Epithelial cell of esophagus (primary cell): ENCODE measurements at regions not wholly inside any gene's neighbourhood (a gene's known extent, or its start where the extent isn't known, plus 50 kb on each side); places are given as distances from the start of the nearest gene placed in this dataset.

ENCODE experiments used
- DNase-seq: peaks from one replicate; pipeline ENCODE4 v3.0.0; 2010; ENCODE audit warnings: low read depth
- H3K4me3 ChIP-seq: 2 replicates; pipeline ENCODE4 v1.5.1; 2011; ENCODE audit warnings: mild to moderate bottlenecking, low read length, control low read depth
- TF ChIP-seq, protein P1 (sequence below): IDR thresholded peaks from 2 replicates; pipeline ENCODE4 v1.5.1; 2011; ENCODE audit warnings: low read depth, mild to moderate bottlenecking, low read length, control low read depth, inconsistent platforms; ENCODE audit not compliant: insufficient read depth; ENCODE audit errors: missing control alignments

DNA sequence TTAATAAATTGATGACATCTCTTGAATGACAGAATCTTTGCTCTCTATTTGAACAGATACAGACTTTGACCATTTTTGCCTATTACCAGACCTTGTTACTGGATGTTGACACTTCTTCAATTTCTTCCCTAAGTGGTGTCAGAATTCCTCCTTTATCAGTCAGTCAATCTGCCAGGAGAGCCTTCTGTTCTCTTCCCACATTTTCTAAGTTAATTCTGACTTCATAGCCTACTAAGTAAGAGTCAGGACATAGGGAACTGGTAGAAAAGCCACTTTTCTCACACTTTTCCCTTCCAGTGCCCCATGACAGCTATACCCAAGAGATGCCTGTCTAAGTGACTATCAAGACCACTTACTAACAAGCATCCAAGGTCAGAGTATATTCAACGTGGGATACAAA, 1187.5 kb upstream of the NXPH2 start:
- DNase-seq = no peak
- TF ChIP-seq, protein P1, sequence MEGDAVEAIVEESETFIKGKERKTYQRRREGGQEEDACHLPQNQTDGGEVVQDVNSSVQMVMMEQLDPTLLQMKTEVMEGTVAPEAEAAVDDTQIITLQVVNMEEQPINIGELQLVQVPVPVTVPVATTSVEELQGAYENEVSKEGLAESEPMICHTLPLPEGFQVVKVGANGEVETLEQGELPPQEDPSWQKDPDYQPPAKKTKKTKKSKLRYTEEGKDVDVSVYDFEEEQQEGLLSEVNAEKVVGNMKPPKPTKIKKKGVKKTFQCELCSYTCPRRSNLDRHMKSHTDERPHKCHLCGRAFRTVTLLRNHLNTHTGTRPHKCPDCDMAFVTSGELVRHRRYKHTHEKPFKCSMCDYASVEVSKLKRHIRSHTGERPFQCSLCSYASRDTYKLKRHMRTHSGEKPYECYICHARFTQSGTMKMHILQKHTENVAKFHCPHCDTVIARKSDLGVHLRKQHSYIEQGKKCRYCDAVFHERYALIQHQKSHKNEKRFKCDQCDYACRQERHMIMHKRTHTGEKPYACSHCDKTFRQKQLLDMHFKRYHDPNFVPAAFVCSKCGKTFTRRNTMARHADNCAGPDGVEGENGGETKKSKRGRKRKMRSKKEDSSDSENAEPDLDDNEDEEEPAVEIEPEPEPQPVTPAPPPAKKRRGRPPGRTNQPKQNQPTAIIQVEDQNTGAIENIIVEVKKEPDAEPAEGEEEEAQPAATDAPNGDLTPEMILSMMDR = no peak
- no peak overlapping the region for H3K4me3 ChIP-seq

DNA sequence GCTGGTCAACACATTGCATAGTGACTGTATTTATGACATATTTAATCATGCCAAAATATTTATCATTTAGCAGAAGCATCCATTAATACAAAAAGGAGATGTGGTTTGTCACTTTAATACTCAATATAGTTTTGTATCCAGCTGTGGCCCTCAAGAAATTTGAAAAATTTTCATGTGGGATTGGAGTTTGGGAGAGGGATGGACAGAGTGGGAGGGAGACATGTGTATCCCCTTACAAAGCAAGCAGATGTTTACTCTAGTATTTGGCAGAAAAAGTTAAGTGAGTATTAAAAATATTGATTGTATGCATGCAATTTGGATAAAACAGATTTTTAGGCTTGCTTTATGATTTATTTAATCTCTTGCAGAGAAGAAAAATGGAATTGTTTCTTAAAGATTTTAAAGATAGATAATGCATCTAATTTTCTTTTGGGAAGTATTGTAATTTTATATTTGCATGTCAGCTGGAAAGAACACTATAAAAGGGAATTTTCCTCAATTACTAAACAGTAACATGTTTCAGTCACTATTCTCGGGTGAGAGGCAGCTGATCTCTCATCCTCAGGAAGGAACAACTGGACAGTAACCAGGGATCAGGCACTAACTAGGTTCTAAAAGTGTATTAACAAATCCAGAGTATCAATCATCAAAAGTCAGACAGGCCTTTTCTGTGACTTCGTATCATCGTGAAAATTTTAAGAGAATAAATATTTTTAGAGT, 1184.7 kb upstream of the NXPH2 start:
- TF ChIP-seq, protein P1 = no peak
- no peak for DNase-seq
- H3K4me3 ChIP-seq = no peak overlapping the region

DNA sequence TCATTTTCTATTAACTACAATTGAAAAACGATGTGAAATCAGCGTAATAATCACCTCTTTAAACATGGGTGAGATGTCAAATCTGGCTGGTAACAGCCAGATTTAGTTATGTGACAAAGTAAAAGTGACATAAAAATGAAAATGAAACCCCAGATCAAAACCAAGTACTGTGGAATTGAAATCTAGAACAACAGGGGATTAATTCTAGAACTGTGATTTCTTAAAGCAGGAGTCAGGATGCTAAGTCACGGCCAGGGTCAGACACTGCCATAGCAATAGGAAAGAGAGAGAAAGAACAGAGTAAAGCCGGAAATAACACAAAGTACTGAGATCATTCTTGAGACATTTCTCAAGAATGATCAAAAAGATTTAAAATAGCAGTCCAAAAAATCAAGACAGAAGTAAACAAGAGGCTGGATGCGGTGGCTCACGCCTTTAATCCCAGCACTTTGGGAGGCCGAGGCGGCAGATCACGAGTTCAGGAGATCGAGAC, 1183.7 kb upstream of the NXPH2 start:
- DNase-seq = no peak
- TF ChIP-seq, protein P1 = no peak
- no peak overlapping the region for H3K4me3 ChIP-seq

DNA sequence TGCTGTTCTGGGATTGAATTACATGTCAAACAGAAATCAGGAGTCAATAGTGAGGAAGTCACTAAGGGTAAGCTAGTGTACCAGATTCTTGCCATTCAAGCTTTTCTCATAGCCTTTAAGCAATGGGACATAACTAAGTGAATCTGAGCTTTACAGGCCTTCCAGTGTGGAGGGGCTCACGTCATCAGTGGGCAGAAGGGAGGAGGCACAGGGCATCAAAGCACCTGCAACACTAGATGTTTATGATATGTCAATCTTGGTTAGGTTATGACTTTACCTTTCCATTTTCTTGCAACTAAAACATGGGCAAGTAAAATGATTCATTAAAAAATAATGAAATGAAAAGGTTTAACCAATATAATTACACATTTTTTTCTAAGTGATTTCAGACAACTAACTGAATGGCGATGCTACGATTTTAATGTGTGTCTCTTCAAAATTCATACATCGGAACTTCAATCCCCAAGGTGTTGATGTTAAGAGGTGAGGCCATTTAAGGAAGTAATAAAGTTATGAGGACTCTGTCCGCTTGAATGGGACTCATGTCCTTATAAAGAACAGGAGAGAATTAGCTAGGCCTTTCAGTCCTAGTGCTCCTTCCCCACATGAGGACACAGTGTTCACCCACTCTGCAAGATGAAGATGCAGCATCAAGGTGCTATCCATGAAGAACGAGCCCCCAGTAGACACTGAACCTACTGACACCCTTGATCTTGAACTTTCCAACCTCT, 1169.2 kb upstream of the NXPH2 start:
- H3K4me3 ChIP-seq = no peak overlapping the region
- DNase-seq = no peak
- TF ChIP-seq, protein P1 = no peak

DNA sequence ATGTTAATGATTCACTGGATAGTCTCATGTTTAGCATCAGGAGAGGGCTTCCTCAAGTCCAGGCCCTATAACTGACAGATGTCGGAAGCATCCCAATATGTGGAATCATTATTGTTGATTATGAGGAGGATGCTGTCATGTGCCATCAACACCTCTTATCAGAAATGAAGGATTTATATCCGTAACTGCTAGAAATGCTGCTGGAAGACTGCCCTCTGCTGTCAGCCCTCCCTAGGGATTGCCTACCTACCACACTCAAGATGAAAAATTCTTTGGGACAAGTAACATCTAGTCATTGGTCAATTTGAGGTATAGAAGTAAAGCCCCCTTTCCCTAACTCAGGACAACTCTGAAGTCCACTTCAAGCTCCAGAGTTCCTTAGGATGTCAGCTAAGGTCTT, 1166.5 kb upstream of the NXPH2 start:
- no peak overlapping the region for H3K4me3 ChIP-seq
- peak; percentile 4 for DNase-seq
- TF ChIP-seq, protein P1 = peak; percentile 11

DNA sequence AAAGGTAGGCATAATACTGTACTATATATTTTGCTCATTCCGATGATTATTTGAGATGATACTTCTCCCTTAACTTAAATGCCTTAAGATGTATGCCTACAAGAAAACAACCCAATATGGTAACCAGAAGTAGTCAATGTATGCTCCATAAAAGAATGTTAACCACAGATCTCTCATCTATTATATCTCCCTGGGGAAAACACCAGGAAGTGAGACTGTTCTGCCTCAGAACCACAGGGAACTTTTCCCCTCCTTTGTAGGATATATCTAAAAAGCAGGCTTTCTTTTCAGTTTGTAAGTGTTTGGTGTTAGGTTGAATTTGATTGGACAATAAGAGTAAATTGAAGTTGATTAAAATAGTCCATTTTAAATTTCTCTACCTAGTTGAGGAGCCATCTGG, 1160.5 kb upstream of the NXPH2 start:
- no peak for DNase-seq
- no peak overlapping the region for H3K4me3 ChIP-seq
- TF ChIP-seq, protein P1 = no peak
